B cell (primary cell): ENCODE measurements at regions not wholly inside any gene's neighbourhood (a gene's known extent, or its start where the extent isn't known, plus 50 kb on each side); places are given as distances from the start of the nearest gene placed in this dataset.

Experiments
- CTCF ChIP-seq: fragments of 200-600 bp; IDR thresholded peaks from one replicate; pipeline ENCODE4 v1.8.0; 2022; ENCODE audit warnings: antibody characterized with exemption, mild to moderate bottlenecking
- EZH2 ChIP-seq: IDR thresholded peaks from 2 replicates; pipeline ENCODE4 v1.6.1; 2012; ENCODE audit warnings: borderline replicate concordance, low read depth, mild to moderate bottlenecking, moderate library complexity, low read length; ENCODE audit not compliant: insufficient read depth, poor library complexity, severe bottlenecking

GRCh38 chr2:42935692-42936671, 143.6 kb upstream of the HAAO start:
- TF ChIP-seq CTCF: no peak
- no peak for TF ChIP-seq EZH2
